ENCODE measurements at regions not wholly inside any gene's neighbourhood (a gene's known extent, or its start where the extent isn't known, plus 50 kb on each side); places are given as distances from the start of the nearest gene placed in this dataset.

GRCh38 chr7:26007510-26007909, 144.5 kb upstream of the NFE2L3 start:
- Mint-ChIP-seq H3K27me3 (ENCODE audit: low read depth) (no peaks in the 10 kb centered on the region), H3K4me3 (no peak overlapping the region), H3K36me3 (no peaks in the 10 kb centered on the region), H3K4me1 (peaks cover 4% of the 10 kb centered on the region), H3K27ac (no peak overlapping the region), H3K9me3 (no peaks in the 10 kb centered on the region)
- TF ChIP-seq CTCF (IDR thresholded peaks at IDR 0.05; ENCODE audit: unreplicated experiment) = no peak
- DNase-seq (ENCODE audit: low spot score in 2 of 2, unreplicated experiment in 2 of 2) = no peak

- TF ChIP-seq CTCF (IDR thresholded peaks at IDR 0.05; ENCODE audit: unreplicated experiment) = no peak
- H3K4me3 Mint-ChIP-seq = no peak overlapping the region
- DNase-seq (ENCODE audit: low spot score in 2 of 2, unreplicated experiment in 2 of 2) = no peak
- H3K27ac Mint-ChIP-seq = no peak overlapping the region
- no peaks in the 10 kb centered on the region for H3K36me3 Mint-ChIP-seq
- no peaks in the 10 kb centered on the region for H3K27me3 Mint-ChIP-seq (ENCODE audit: low read depth)
- H3K4me1 Mint-ChIP-seq = peaks cover 4% of the 10 kb centered on the region
- no peaks in the 10 kb centered on the region for H3K9me3 Mint-ChIP-seq
These were observed 143.6 kb upstream of the NFE2L3 start for GRCh38 chr7:26008428-26008827.

GRCh38 chr7:26011039-26011696, 140.8 kb upstream of the NFE2L3 start:
- Mint-ChIP-seq H3K27me3 (ENCODE audit: low read depth) (peaks cover 4% of the 10 kb centered on the region), H3K27ac (no peak overlapping the region), H3K36me3 (no peaks in the 10 kb centered on the region), H3K4me1 (peaks cover 4% of the 10 kb centered on the region), H3K9me3 (peaks cover 13% of the 10 kb centered on the region), H3K4me3 (no peak overlapping the region)
- TF ChIP-seq CTCF (IDR thresholded peaks at IDR 0.05; ENCODE audit: unreplicated experiment) = no peak
- DNase-seq (ENCODE audit: low spot score in 2 of 2, unreplicated experiment in 2 of 2) = no peak

DNA sequence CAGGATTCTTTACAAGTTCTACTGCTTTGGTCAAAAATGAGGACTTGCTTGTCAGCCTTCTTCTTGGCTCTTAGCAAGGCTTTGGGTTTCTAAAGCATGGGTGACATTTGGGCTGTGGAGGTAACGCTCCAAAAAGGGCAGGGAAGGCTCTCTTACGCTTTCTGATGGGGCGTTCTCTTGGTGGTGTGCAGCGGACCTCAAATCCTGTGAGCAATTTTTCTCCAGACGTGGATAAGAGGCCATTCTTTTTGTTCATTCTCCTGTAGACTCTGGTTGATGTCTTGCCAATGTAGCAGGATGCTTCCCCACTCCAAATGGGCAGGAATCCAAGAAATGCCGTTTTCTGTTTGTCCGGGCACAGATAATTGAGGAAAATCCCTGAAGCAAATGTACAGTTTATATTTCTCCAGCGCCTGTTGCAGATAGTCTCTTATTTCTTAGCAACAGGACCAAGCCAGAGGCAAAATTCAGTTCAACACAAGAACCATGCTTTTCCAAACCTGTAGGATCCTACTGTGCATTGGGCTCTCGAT, 138.4 kb upstream of the NFE2L3 start:
- Mint-ChIP-seq H3K4me3 (no peak overlapping the region), H3K27me3 (ENCODE audit: low read depth) (peaks cover 19% of the 10 kb centered on the region), H3K27ac (no peak overlapping the region), H3K9me3 (peaks cover 26% of the 10 kb centered on the region), H3K4me1 (no peaks in the 10 kb centered on the region), H3K36me3 (no peaks in the 10 kb centered on the region)
- DNase-seq (ENCODE audit: low spot score in 2 of 2, unreplicated experiment in 2 of 2) = no peak
- no peak for TF ChIP-seq CTCF (IDR thresholded peaks at IDR 0.05; ENCODE audit: unreplicated experiment)

- H3K9me3 Mint-ChIP-seq = peaks cover 4% of the 10 kb centered on the region
- peaks cover 8% of the 10 kb centered on the region for H3K27me3 Mint-ChIP-seq (ENCODE audit: low read depth)
- H3K4me3 Mint-ChIP-seq = no peak overlapping the region
- no peak for DNase-seq (ENCODE audit: low spot score in 2 of 2, unreplicated experiment in 2 of 2)
- no peaks in the 10 kb centered on the region for H3K4me1 Mint-ChIP-seq
- H3K27ac Mint-ChIP-seq = no peak overlapping the region
- no peak for TF ChIP-seq CTCF (IDR thresholded peaks at IDR 0.05; ENCODE audit: unreplicated experiment)
- no peaks in the 10 kb centered on the region for H3K36me3 Mint-ChIP-seq
These were observed 129.0 kb upstream of the NFE2L3 start for GRCh38 chr7:26022982-26023381.

All from mesothelial cell of epicardium (in vitro differentiated cells).